IMR-90 (cell line): ENCODE measurements at regions not wholly inside any gene's neighbourhood (a gene's known extent, or its start where the extent isn't known, plus 50 kb on each side); places are given as distances from the start of the nearest gene placed in this dataset.

Experiments
- ATAC-seq: fragments of 200-7000 bp; cut with Tn5 transposase; 2 replicates; pipeline ENCODE4 v1.9.1; 2020; ENCODE audit warnings: low read depth, mild to moderate bottlenecking, moderate library complexity
- BruUV-seq: library from RNA; stranded (reverse); fragments of 400-500 nt; replicated peaks from 2 replicates; lab custom pipeline; 2021; lab: Mats Ljungman, UMichigan
- CTCF ChIA-PET: fragments of 300-600 bp; formaldehyde crosslinking; extraction: SDS; loops from one replicate; lab custom pipeline; 2021; ENCODE audit warnings: antibody characterized with exemption; lab: Yijun Ruan, JAX
- POLR2A ChIA-PET: fragments of 300-600 bp; sonication (Branson Sonifier 250); formaldehyde crosslinking; loops from one replicate; lab custom pipeline; 2022; ENCODE audit warnings: antibody characterized with exemption; ENCODE audit not compliant: unreplicated experiment; lab: Charles Lee
- DNase-seq: peaks from one replicate; pipeline ENCODE4 v3.0.0; 2013
- H2AFZ ChIP-seq: replicated peaks from 2 replicates; pipeline ENCODE3; 2013; ENCODE audit warnings: low read length, mild to moderate bottlenecking; ENCODE audit not compliant: poor library complexity
- H2AK5ac ChIP-seq: 2 replicates; pipeline ENCODE4 v1.6.1; 2013; ENCODE audit warnings: low read depth, low read length, inconsistent platforms
- H2AK9ac ChIP-seq: replicated peaks from 2 replicates; pipeline ENCODE3; 2013; ENCODE audit warnings: mild to moderate bottlenecking, low read depth, low read length, moderate library complexity; ENCODE audit not compliant: poor library complexity
- H2BK120ac ChIP-seq: 2 replicates; pipeline ENCODE4 v1.6.1; 2013; ENCODE audit warnings: low read depth, low read length, inconsistent platforms
- H2BK15ac ChIP-seq: 3 replicates; pipeline ENCODE4 v1.6.1; 2013; ENCODE audit warnings: low read depth, low read length, inconsistent platforms
- H2BK20ac ChIP-seq: 2 replicates; pipeline ENCODE4 v1.6.1; 2013; ENCODE audit warnings: low read depth, mild to moderate bottlenecking, inconsistent platforms, low read length, moderate library complexity
- H2BK5ac ChIP-seq: 2 replicates; pipeline ENCODE4 v1.6.1; 2013; ENCODE audit warnings: mild to moderate bottlenecking, low read depth, low read length, inconsistent platforms; ENCODE audit not compliant: poor library complexity, severe bottlenecking
- H3K14ac ChIP-seq: replicated peaks from 2 replicates; pipeline ENCODE4 v1.6.1; 2013; ENCODE audit warnings: low read depth, low read length, inconsistent platforms
- H3K18ac ChIP-seq: 2 replicates; pipeline ENCODE4 v1.6.1; 2013; ENCODE audit warnings: low read depth, low read length, control low read depth
- H3K23ac ChIP-seq: 2 replicates; pipeline ENCODE4 v1.6.1; 2013; ENCODE audit warnings: low read depth, low read length, inconsistent platforms
- H3K27ac ChIP-seq: 2 replicates; pipeline ENCODE4 v1.5.1; 2013; ENCODE audit warnings: mild to moderate bottlenecking, control low read depth, low read length; ENCODE audit not compliant: insufficient read depth
- H3K27me3 ChIP-seq: 2 replicates; pipeline ENCODE4 v1.6.1; 2013; ENCODE audit warnings: low read length; ENCODE audit not compliant: control insufficient read depth, insufficient read depth
- H3K36me3 ChIP-seq: 2 replicates; pipeline ENCODE4 v1.6.1; 2013; ENCODE audit warnings: low read length, mixed read lengths; ENCODE audit not compliant: control insufficient read depth, insufficient read depth
- H3K4ac ChIP-seq: 2 replicates; pipeline ENCODE4 v1.6.1; 2013; ENCODE audit warnings: low read depth, low read length, inconsistent platforms
- H3K4me1 ChIP-seq: 2 replicates; pipeline ENCODE4 v1.6.1; 2013; ENCODE audit warnings: low read length, mixed read lengths; ENCODE audit not compliant: control insufficient read depth, insufficient read depth
- H3K4me2 ChIP-seq: 2 replicates; pipeline ENCODE4 v1.6.1; 2013; ENCODE audit warnings: low read depth, mild to moderate bottlenecking, control low read depth, low read length, moderate library complexity
- H3K4me3 ChIP-seq: 2 replicates; pipeline ENCODE4 v1.5.1; 2013; ENCODE audit warnings: low read depth, mild to moderate bottlenecking, control low read depth, low read length, moderate library complexity; ENCODE audit not compliant: insufficient read depth
- H3K56ac ChIP-seq: 2 replicates; pipeline ENCODE4 v1.6.1; 2013; ENCODE audit warnings: low read length, inconsistent platforms; ENCODE audit not compliant: insufficient read depth; ENCODE audit errors: extremely low read depth
- H3K79me1 ChIP-seq, 2 experiments: 2 replicates each; pipeline ENCODE4 v1.6.1; 2013; ENCODE audit warnings: low read length in 2 of 2, inconsistent platforms in 1 of 2, low read depth in 1 of 2
- H3K9ac ChIP-seq: 2 replicates; pipeline ENCODE4 v1.6.1; 2013; ENCODE audit warnings: low read depth, low read length, control low read depth
- H3K9me1 ChIP-seq: 2 replicates; pipeline ENCODE4 v1.6.1; 2013; ENCODE audit warnings: low read length, inconsistent platforms; ENCODE audit not compliant: insufficient read depth
- H3K9me3 ChIP-seq: 2 replicates; pipeline ENCODE4 v1.6.1; 2013; ENCODE audit warnings: low read length; ENCODE audit not compliant: control insufficient read depth, insufficient read depth
- H4K20me1 ChIP-seq: 2 replicates; pipeline ENCODE4 v1.6.1; 2013; ENCODE audit warnings: low read length, inconsistent platforms; ENCODE audit not compliant: insufficient read depth
- H4K5ac ChIP-seq: 2 replicates; pipeline ENCODE4 v1.6.1; 2013; ENCODE audit warnings: mild to moderate bottlenecking, low read depth, low read length, control low read depth
- H4K8ac ChIP-seq, 2 experiments: 2 replicates each; pipeline ENCODE4 v1.6.1; 2013; ENCODE audit warnings: low read depth in 2 of 2, low read length in 2 of 2, control low read depth in 1 of 2, inconsistent platforms in 1 of 2
- H4K91ac ChIP-seq: 2 replicates; pipeline ENCODE4 v1.6.1; 2013; ENCODE audit warnings: low read depth, low read length, inconsistent platforms; ENCODE audit not compliant: insufficient read depth
- CTCF ChIP-seq: conservative IDR thresholded peaks from 2 replicates; pipeline ENCODE4 v1.5.1; 2012; ENCODE audit warnings: mild to moderate bottlenecking, low read depth, low read length, improper control_type of control experiment
- MAFK ChIP-seq: IDR thresholded peaks from 2 replicates; pipeline ENCODE4 v1.6.1; 2012; ENCODE audit warnings: low read depth, low read length, improper control_type of control experiment
- WGBS, 2 experiments: methylation state at CpG; one replicate each; pipeline versions ENCODE4 v1.1.5 to v1.1.7; 2013; ENCODE audit warnings: missing lambda C conversion rate in 2 of 2; ENCODE audit not compliant: insufficient read length in 1 of 2; ENCODE audit errors: extremely low coverage in 2 of 2; 5-methylcytosine and 5-hydroxymethylcytosine counted together
- dilution Hi-C: fragments of 300-500 bp; cut with HindIII; formaldehyde crosslinking; loops from one replicate; pipeline ENCODE4 v1.14.3; 2018; ENCODE audit warnings: low sequenced_read_pairs; ENCODE audit not compliant: unreplicated experiment
- in situ Hi-C: fragments of 300-500 bp; cut with MboI; formaldehyde crosslinking; loops from 3 replicates; pipeline ENCODE4 v1.14.3; 2019; ENCODE audit warnings: low sequenced_read_pairs, inconsistent platforms, mixed read lengths
- intact Hi-C: fragments of 100-400 bp; cut with micrococcal nuclease; formaldehyde crosslinking; loops from 2 replicates; pipeline ENCODE4 v1.10.0; 2022

DNA sequence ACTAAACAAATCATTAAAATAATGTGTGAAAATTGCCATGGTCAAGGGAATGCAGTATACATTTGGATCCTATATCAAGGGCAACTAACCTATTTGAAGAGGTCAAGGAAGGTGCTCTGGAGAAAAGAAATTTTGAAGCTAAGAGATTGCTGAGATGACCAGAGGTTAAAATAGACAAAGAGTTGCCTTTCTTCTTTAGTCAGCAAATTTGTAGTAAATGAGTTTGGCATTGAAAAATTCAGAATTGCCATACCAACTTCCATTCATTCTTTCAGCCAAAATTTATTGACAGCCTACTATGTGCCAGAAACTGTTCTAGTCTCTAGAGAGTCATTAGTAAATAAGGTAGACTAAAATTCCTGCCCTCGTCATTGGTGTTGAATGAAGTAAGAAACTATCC is 396.2 kb downstream of the BCL11A start:
- Histone ChIP-seq H3K9me3 (peaks cover 3% of the 10 kb centered on the region; the same call in 1 of the 2 replicates), H4K91ac (no peak overlapping the region), H3K9me1 (no peaks in the 10 kb centered on the region), H3K14ac (no peak overlapping the region), H3K18ac (no peak overlapping the region), H3K4me3 (no peak overlapping the region), H2BK15ac (no peak overlapping the region), H3K79me1 (no peaks in the 10 kb centered on the region), H4K20me1 (no peaks in the 10 kb centered on the region), H3K4me2 (no peak overlapping the region), H2BK120ac (no peak overlapping the region), H3K36me3 (no peaks in the 10 kb centered on the region), H2AFZ (no peak overlapping the region), H2AK9ac (no peak overlapping the region), H3K27ac (no peak overlapping the region), H2BK20ac (no peak overlapping the region), H4K8ac (no peak overlapping the region), H3K27me3 (no peaks in the 10 kb centered on the region), H2AK5ac (no peak overlapping the region), H3K56ac (no peak overlapping the region), H4K5ac (no peak overlapping the region), H2BK5ac (no peak overlapping the region), H3K23ac (no peak overlapping the region), H3K4me1 (no peaks in the 10 kb centered on the region), H3K4ac (no peak overlapping the region), H3K9ac (no peak overlapping the region)
- in situ Hi-C loops (no loop called here), intact Hi-C loops (no loop called here), dilution Hi-C loops (no loop called here)
- ATAC-seq, result no peak
- BruUV-seq, result no TSS peak
- ChIA-PET CTCF (no interaction called here), POLR2A (no interaction called here)
- WGBS, 2 experiments, result no CpG with 5 or more reads among the region's 1 CpG
- no peak for DNase-seq
- TF ChIP-seq CTCF, result no peak
- peak; percentile 34; the same call in 1 of the 2 replicates for TF ChIP-seq MAFK
